Fibroblast of upper back skin (primary cell): ENCODE measurements at regions not wholly inside any gene's neighbourhood (a gene's known extent, or its start where the extent isn't known, plus 50 kb on each side); places are given as distances from the start of the nearest gene placed in this dataset.
A peak's percentile ranks its signal among the peaks of the same experiment; 100 is the strongest.
"Not testable (repeated sequence)": the region's sequence is repeated elsewhere in the genome, so short reads cannot be mapped to it uniquely, and the experiment has no call there.

Experiments used
- DNase-seq: peaks from one replicate; pipeline ENCODE4 v3.0.0-alpha.2; 2013

DNA sequence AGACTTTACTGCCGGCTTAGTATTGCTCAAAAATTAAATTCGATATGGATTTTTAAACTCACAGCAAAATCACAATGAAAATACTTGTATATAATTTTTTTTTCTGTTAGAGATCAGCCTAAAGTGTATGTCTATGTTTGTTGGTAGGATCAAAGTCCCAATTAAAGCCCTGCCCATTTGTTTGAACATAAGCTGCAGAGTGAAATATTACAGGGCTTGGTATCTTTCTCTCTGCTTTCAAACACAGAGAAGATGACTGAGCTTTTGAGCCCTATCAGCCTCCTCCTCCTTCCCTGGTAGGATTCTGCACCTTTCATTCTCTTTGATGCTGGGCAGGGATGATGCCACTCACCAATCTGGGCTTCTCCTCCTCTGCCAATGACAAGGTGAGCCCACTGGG is 345.4 kb downstream of the PPP1R2C start:
- DNase-seq, result no peak

DNA sequence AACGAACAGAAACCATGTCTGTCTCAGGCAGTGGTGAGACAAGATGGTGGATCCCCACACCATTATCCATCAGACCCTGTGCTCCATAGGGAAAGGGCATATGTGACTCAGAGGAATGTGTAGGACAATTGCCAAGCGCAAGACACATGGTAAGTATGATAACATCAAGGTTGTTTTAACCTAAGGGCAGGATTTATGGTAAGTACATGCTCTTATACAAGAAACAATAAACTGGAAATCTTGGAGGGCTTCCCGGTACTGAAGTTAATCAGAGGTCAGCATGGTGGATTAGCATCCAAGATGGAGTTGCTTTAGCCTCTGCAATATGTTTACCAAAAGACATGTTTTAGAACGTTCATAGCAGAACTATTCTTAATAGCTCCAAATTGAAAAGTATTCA is 355.0 kb downstream of the PPP1R2C start:
- DNase-seq, result no peak

DNA sequence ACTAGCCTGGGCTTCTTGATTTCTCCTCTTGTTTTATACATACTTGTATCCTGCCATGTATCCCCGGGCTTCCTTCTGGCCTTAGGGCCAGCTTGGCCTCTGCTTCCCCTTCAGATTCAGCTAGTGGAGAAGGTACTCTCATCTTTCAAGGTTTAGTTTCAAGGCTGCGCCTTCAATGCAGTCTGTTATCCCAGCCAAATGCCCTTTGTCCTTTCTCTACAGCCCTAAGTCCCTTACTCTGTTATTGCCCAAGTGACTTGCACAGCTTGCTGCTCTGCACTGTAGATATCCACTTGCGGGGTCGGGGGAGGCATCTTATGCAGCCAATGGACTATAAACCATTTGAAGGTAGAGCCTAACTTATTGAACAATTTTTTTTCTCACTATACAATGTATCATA is 357.5 kb downstream of the PPP1R2C start:
- no peak for DNase-seq

DNA sequence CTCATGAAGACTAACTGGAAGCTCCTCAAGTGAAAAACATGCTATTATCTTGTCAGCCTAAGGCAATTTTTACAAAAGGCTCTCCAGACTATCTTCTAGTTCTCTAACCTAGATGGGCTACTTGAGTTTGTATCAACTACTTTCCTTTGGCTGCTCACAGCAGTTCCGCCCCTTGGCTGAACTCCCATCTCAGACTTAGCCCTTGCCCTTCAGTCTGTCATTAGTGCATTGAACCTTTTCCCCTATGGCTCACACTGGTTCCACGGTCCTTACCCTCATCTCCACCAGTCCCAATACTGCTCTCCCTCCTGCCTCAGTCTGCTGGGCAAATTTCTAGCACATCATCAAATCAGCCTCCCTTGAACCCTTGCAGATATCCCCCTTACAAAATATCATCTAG is 362.3 kb downstream of the PPP1R2C start:
- DNase-seq, result no peak

DNA sequence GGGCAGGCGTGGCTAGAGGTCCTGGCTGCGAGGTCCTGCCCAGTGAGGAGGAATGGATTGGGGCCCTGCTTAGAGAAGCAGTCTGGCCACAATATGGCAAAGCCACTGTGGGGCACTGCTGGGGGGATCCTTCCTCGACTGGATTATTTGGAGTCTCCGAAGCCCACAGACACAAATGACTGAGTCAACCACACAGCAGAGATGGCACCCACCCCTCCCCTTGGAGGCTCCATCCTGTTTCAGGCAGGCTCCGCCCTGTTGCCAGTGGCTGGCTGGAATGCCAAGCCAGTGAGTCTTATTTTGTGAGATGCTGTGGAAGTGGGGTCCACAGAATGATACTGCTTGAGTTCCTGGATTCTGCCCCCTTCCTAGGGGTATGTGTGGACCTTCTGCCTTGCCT is 363.9 kb downstream of the PPP1R2C start:
- DNase-seq, result no peak

DNA sequence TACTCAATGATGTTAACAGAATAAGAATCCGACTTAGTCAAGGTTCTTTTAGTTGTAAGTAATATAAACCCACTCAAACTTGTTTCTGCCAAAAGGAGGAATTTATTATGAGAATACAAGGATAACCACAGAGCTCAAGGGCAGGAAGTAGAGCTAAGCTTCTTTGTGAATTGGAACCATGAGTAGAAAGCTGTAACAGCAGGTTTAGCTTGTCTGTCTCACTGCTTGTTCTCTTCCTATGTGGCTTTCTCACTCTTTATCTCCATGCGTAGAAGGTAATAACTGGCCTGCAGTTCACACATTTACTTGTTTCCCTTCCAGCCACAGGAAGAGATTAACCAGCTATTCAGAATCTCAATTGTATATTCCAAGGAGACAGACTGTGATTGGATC is 378.3 kb downstream of the PPP1R2C start:
- no peak for DNase-seq

DNA sequence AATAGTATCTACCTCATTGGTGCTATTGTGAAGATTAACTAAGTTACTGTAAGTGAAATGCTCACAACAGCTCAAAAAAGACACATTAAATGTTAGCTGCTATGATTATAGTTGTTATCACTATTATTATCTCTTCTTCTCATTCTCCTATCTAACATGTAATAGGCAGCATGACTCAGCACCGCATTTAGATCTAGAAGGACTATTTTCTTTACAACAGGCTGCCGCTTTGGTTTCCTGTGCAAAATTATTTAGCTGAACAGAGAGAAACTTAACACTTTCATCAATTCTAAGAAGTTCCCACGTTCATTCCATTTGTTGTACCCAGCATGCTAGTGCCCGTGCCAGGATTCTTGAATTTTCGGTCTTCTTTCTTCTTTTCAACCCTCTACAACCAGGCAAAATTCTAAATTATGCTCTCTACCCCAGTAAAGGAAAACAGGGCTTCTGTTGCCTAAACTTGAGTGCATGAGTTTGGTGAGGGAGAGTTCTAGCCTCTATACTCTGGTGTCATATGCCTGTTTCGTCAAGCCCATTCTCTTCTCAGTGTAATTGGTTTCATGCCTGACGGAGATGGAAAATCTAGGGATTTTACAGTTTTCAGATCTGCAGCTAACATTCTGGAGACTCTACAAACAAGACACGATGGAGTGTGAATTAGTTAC is 378.9 kb downstream of the PPP1R2C start:
- no peak for DNase-seq

DNA sequence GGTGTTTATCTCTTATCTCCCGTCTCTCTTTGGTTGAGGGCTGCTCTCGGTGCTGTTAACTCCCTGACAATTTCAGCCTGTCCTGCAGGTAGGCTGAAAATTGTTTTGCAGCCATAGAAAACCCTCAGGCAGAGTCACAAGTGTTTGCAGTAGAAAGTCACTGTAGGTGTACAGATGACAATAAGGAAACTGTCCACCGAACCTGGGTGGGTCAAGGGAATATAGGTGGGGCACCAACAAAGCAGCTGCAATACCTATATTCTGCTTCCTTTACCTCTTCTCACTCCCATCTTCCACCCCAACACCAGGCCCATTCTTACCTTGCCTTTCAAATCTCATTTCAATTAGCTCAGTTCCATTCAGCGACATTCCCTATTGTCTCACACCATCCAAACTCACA is 381.8 kb downstream of the PPP1R2C start:
- no peak for DNase-seq

DNA sequence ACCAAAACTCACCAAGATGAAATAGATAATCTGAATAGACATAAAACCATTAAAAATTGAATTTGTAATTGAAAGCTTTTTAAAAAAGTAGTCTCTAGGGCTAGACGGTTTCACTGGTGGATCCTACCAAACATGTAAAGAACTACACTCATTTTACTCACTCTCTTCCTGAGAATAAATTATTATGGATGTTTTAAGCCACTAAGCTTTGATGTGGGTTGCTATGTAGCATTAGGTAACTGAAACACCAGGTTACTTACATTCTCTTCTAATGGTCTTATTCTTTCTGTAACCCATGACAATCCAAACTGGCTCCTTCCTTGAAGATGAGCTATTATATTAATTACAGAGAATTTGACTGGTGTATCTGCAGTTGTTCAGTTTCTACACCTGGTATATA is 385.1 kb downstream of the PPP1R2C start:
- DNase-seq, result no peak

DNA sequence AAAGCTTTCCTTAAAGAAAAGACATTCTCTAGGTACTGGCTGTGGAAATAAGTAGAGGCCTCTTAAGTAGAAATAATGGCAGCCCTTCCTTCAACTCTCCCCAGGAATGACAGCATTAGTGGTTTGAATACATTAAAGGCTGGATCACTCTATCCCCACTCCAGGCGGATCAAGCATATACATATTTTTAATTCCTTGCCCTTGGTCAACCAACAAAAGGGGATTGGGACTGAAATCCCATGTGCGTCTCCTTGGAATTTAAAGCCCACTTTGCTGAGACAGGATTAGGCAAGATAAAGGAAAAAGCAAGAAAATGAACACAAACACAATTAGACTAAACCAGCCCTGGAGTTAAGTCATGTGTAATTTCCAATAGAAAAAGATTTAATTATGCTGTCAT is 391.3 kb downstream of the PPP1R2C start:
- DNase-seq, result no peak

DNA sequence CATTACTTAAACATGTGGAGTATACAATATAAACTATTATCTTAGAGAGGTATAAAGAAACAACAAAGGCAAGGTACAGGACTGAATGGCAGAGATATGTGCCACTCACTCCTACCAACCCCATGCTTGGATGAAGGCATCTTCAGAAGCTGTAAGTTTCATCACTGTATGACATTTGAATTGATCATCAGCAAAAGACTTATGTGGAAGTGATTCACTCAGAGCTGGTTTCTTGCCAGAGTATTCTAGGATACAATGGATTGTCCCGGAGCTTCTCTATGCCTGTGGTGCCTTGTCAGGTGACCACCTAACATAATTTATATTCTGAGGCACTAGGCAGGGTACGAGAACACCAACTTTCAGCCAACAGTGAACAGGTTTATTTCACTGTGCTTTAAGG is 392.2 kb downstream of the PPP1R2C start:
- peak; percentile 3 for DNase-seq

DNA sequence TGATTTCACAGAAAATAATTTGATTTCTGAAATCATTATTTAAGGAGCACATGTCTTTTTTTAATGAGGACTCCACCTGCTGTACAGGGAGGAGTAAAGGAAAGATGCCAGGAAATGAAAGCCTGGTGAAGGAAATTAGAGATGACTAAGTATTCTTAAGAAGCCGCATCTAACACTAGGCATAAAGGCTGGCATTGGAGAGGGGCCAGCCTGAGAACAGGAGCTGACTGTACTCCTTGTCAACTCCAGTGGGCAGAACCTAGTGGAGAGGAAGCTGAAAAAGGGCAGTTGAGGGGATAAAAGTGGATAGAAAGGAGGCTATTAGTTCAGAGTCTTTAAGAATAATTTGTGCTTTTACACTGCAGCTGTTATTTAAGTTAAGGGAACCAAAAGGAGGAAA is 393.0 kb downstream of the PPP1R2C start:
- DNase-seq, result no peak

DNA sequence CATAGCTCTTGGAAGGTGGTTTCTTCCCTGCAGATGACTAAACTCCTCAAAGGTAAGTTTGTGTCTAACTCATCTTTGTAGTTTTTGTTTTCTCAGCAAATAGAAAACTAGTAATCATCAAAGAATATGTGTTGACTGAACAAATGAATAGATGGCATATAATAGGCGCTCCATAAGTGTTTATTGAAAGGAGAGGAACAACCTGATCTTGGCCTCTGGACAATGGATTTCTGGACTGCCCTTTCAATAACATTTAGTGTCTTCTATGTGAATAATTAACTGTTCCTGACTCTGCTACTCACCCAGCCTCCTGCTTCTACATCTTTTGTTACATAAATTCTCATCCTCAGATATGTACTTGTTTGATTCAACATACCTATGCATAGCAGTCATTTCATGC is 399.1 kb downstream of the PPP1R2C start:
- no peak for DNase-seq

DNA sequence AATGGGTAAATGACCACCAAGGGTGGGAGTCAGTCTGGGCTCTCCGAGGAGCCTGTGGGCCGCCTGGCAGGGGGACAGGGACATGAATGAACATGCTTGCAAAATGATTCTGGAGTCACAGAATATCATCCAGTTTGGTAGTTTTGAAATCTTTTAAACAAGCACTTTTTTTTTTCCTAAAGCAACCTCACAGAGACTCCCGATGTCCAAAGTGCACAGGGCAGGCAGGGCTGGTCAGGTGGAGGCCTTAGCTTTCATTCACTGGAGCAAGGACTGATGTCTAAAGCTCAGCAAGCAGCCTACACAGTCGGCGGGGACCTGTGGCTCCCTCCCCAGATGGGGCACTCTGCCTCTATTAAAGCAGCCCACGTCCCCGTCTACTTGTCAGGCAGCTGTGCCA is 402.9 kb downstream of the PPP1R2C start:
- DNase-seq, result no peak

DNA sequence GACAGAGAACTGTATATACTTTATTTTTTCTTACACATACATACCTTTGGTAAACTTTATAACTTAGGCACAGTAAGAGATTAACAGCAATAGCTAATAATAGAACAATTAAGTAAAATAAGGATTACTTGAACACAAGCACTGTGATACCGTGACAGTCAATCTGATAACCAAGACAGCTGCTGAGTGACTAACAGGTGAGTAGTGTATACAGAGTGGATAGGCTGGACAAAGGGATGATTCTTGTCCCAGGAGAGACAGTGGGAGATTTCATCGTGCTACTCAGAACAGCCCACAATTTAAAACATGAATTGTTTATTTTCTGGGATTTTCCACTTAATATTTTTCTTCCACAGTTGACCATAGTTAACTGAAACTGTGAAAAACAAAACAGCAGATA is 411.8 kb downstream of the PPP1R2C start:
- no peak for DNase-seq

DNA sequence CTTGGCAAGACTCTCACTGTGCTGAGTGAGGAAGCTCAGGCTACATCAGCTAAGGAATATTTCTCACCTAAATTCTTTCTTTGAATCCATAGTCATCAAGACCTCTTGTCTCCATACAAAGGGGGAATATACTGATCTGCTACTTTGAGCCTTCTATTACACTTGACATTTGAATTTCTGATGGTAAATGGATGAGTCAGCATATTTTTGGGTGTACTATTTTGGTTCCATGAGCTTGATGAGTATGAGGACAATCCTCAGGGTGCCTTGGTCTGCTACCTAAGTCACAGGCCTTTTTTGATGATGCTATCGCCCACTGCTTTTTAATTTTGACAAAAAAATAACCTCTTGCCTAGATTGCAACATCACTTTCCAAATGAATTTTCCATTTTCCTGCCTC is 415.7 kb downstream of the PPP1R2C start:
- DNase-seq, result no peak

DNA sequence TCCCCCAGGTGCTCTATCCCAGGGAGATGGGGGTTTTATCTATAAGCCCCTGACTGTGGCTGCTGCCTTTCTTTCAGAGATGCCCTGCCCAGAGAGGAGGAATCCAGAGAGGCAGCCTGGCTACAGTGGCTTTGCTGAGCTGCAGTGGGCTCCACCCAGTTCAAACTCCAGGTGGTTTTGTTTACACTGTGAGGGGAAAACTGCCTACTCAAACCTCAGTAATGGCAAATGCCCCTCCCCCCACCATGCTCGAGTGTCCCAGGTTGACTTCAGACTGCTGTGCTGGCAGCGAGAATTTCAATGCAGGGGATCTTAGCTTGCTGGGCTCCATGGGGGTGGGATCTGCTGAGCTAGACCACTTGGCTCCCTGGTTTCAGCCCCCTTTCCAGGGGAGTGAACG is 419.6 kb upstream of the CASK start:
- DNase-seq, result not testable (repeated sequence)
